ENCODE measurements at regions not wholly inside any gene's neighbourhood (a gene's known extent, or its start where the extent isn't known, plus 50 kb on each side); places are given as distances from the start of the nearest gene placed in this dataset.

GRCh38 chr6:167759206-167759605, 67.5 kb upstream of the AFDN start:
- in situ Hi-C loops (cut with HindIII; ENCODE audit: low pct_ligation_motif_present, low sequenced_read_pairs): no loop called here
- no peak for TF ChIP-seq CTCF (IDR thresholded peaks at IDR 0.05; ENCODE audit: low read depth, low read length, missing control alignments)
- no peak for DNase-seq
- H3K27ac ChIP-seq: no peak overlapping the region
- no peaks in the 10 kb centered on the region for H3K27me3 ChIP-seq (replicated peaks)
- H3K4me3 ChIP-seq (ENCODE audit: low read depth, low read length): no peak overlapping the region
- no peaks in the 10 kb centered on the region for H3K36me3 ChIP-seq (replicated peaks)

GRCh38 chr6:167759912-167760311, 66.8 kb upstream of the AFDN start:
- no peaks in the 10 kb centered on the region for H3K27me3 ChIP-seq (replicated peaks)
- no peak for DNase-seq
- TF ChIP-seq CTCF (IDR thresholded peaks at IDR 0.05; ENCODE audit: low read depth, low read length, missing control alignments): no peak

GRCh38 chr6:167760979-167761793, 65.5 kb upstream of the AFDN start:
- H3K4me3 ChIP-seq (ENCODE audit: low read depth, low read length): no peak overlapping the region
- H3K36me3 ChIP-seq (replicated peaks): no peaks in the 10 kb centered on the region
- H3K27ac ChIP-seq: no peak overlapping the region
- in situ Hi-C loops (cut with HindIII; ENCODE audit: low pct_ligation_motif_present, low sequenced_read_pairs): no loop called here
- no peaks in the 10 kb centered on the region for H3K27me3 ChIP-seq (replicated peaks)
- TF ChIP-seq CTCF (IDR thresholded peaks at IDR 0.05; ENCODE audit: low read depth, low read length, missing control alignments): no peak
- DNase-seq: peak; percentile 2

More at GRCh38 chr6:167759912-167760311, 66.8 kb upstream of the AFDN start:
- H3K27ac ChIP-seq: no peak overlapping the region
- no peaks in the 10 kb centered on the region for H3K36me3 ChIP-seq (replicated peaks)
- no peak overlapping the region for H3K4me3 ChIP-seq (ENCODE audit: low read depth, low read length)
- in situ Hi-C loops (cut with HindIII; ENCODE audit: low pct_ligation_motif_present, low sequenced_read_pairs): no loop called here

GRCh38 chr6:167761794-167762258, 64.9 kb upstream of the AFDN start:
- no peak overlapping the region for H3K27ac ChIP-seq
- no peak overlapping the region for H3K4me3 ChIP-seq (ENCODE audit: low read depth, low read length)
- in situ Hi-C loops (cut with HindIII; ENCODE audit: low pct_ligation_motif_present, low sequenced_read_pairs): no loop called here
- TF ChIP-seq CTCF (IDR thresholded peaks at IDR 0.05; ENCODE audit: low read depth, low read length, missing control alignments): no peak
- no peak for DNase-seq
- no peaks in the 10 kb centered on the region for H3K36me3 ChIP-seq (replicated peaks)
- no peaks in the 10 kb centered on the region for H3K27me3 ChIP-seq (replicated peaks)

GRCh38 chr6:167762259-167762962, 64.3 kb upstream of the AFDN start:
- Histone ChIP-seq H3K4me3 (ENCODE audit: low read depth, low read length) (no peak overlapping the region), H3K27ac (no peak overlapping the region), H3K27me3 (replicated peaks) (no peaks in the 10 kb centered on the region), H3K36me3 (replicated peaks) (no peaks in the 10 kb centered on the region)
- no peak for DNase-seq
- in situ Hi-C loops (cut with HindIII; ENCODE audit: low pct_ligation_motif_present, low sequenced_read_pairs): no loop called here
- TF ChIP-seq CTCF (IDR thresholded peaks at IDR 0.05; ENCODE audit: low read depth, low read length, missing control alignments): no peak
